CD4-positive, CD25-positive, alpha-beta regulatory T cell (primary cell): ENCODE measurements at regions not wholly inside any gene's neighbourhood (a gene's known extent, or its start where the extent isn't known, plus 50 kb on each side); places are given as distances from the start of the nearest gene placed in this dataset.
A peak's percentile ranks its signal among the peaks of the same experiment; 100 is the strongest.

Source experiments
- ATAC-seq, 2 donors: fragments of 150-1000 bp; cut with Tn5 transposase; one replicate each; pipeline ENCODE4 v1.10.0; 2021; ENCODE audit warnings: low read depth in 2 of 2, moderate number of reproducible peaks in 2 of 2, moderate library complexity in 1 of 2
- DNase-seq, 3 donors: peaks; one replicate each; pipeline versions ENCODE4 v3.0.0 to v3.0.0-alpha.2; 2012 to 2022; ENCODE audit warnings: mixed read lengths in 1 of 3
- H3K27ac ChIP-seq: one replicate; pipeline ENCODE4 v1.7.0; 2013; ENCODE audit warnings: mild to moderate bottlenecking, low read length; ENCODE audit not compliant: insufficient read depth, poor library complexity, severe bottlenecking
- H3K27me3 ChIP-seq: one replicate; pipeline ENCODE4 v1.7.0; 2013; ENCODE audit warnings: low read length; ENCODE audit not compliant: control insufficient read depth, insufficient read depth
- H3K36me3 ChIP-seq: one replicate; pipeline ENCODE4 v1.7.0; 2013; ENCODE audit warnings: mild to moderate bottlenecking, low read length, moderate library complexity; ENCODE audit not compliant: control insufficient read depth, insufficient read depth
- H3K4me1 ChIP-seq: 2 replicates; pipeline ENCODE4 v1.7.0; 2013; ENCODE audit warnings: mild to moderate bottlenecking, low read length; ENCODE audit not compliant: insufficient read depth, control insufficient read depth, poor library complexity, severe bottlenecking
- H3K4me3 ChIP-seq: one replicate; pipeline ENCODE4 v1.7.0; 2013; ENCODE audit warnings: low read depth, mild to moderate bottlenecking, low read length, moderate library complexity
- H3K9me3 ChIP-seq, 2 experiments: 1 replicate in 1 of 2; 2 replicates in 1 of 2; pipeline ENCODE4 v1.7.0; 2013; ENCODE audit warnings: low read length in 2 of 2, mild to moderate bottlenecking in 1 of 2, moderate library complexity in 1 of 2; ENCODE audit not compliant: control insufficient read depth in 2 of 2
- H3K27ac Mint-ChIP-seq, 3 donors: one replicate each; pipeline ENCODE4 v1.8.0; 2020 to 2022; ENCODE audit warnings: mild to moderate bottlenecking in 3 of 3, mixed read lengths in 3 of 3, moderate library complexity in 2 of 3
- H3K27me3 Mint-ChIP-seq: one replicate; pipeline ENCODE4 v1.8.0; 2022; ENCODE audit warnings: mild to moderate bottlenecking, mixed read lengths
- H3K36me3 Mint-ChIP-seq: one replicate; pipeline ENCODE4 v1.8.0; 2020; ENCODE audit warnings: mixed read lengths
- H3K4me1 Mint-ChIP-seq, 4 donors: one replicate each; pipeline ENCODE4 v1.8.0; 2020 to 2022; ENCODE audit warnings: mixed read lengths in 4 of 4, mild to moderate bottlenecking in 1 of 4
- H3K4me3 Mint-ChIP-seq, 4 donors: one replicate each; pipeline ENCODE4 v1.8.0; 2020 to 2022; ENCODE audit warnings: mild to moderate bottlenecking in 4 of 4, mixed read lengths in 4 of 4, moderate library complexity in 3 of 4
- H3K9me3 Mint-ChIP-seq, 7 donors: one replicate each; pipeline ENCODE4 v1.8.0; 2020 to 2022; ENCODE audit warnings: mixed read lengths in 7 of 7, mild to moderate bottlenecking in 3 of 7, moderate library complexity in 2 of 7

DNA sequence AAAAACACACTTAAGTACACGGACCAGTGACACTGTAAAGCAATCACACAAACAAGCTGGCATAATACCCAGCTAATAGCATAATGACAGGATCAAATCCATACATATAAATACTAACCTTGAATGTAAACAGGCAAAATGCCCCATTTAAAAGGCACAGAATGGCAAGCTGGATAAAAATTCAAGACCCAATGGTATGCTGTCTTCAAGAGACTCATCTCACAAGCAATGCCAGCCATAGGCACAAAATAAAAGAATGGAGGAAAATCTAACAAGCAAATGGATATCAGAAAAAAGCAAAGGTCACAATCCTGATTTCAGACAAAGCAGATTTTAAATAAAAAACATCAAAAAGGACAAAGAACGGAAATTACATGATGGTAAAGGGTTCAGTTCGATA lies 79.1 kb upstream of the PTGFR start:
- Histone ChIP-seq H3K27ac (no peak overlapping the region), H3K36me3 (no peaks in the 10 kb centered on the region), H3K27me3 (no peaks in the 10 kb centered on the region), H3K4me3 (no peak overlapping the region), H3K4me1 (no peaks in the 10 kb centered on the region), H3K9me3 (no peaks in the 10 kb centered on the region)
- H3K36me3 Mint-ChIP-seq: no peaks in the 10 kb centered on the region
- H3K27ac Mint-ChIP-seq: no peak overlapping the region
- DNase-seq: no peak
- H3K4me1 Mint-ChIP-seq: no peaks in the 10 kb centered on the region
- H3K27me3 Mint-ChIP-seq: peaks cover 4% of the 10 kb centered on the region
- H3K9me3 Mint-ChIP-seq: peaks cover 0 to 4% (median 0%) of the 10 kb centered on the region in 7 donors
- H3K4me3 Mint-ChIP-seq: no peak overlapping the region
- ATAC-seq: no peak

DNA sequence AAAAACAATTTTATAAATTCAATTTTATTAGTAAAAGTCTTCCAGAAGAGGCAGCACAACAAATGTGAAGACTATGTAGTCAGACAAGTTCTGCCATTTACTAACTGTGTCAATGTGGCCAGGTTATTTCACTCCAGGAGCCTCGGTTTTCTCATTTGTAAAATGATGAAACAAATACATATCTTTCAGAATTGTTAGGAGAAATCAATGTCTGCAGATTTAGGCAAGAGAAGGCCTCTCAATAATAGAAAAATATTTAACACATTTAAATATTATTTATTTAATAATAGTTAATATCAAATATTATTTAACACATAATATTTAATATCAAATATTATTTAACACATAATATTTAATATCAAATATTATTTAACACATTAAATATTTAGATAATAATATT lies 75.6 kb upstream of the PTGFR start:
- Histone ChIP-seq H3K27ac (no peak overlapping the region), H3K27me3 (no peaks in the 10 kb centered on the region), H3K9me3 (no peaks in the 10 kb centered on the region), H3K36me3 (no peaks in the 10 kb centered on the region), H3K4me3 (no peak overlapping the region), H3K4me1 (no peaks in the 10 kb centered on the region)
- Mint-ChIP-seq H3K27ac (no peak overlapping the region), H3K9me3 (peaks cover 0 to 4% (median 0%) of the 10 kb centered on the region in 7 donors), H3K27me3 (peaks cover 4% of the 10 kb centered on the region), H3K36me3 (no peaks in the 10 kb centered on the region), H3K4me3 (no peak overlapping the region), H3K4me1 (no peaks in the 10 kb centered on the region)
- DNase-seq (no peak), ATAC-seq (no peak)

DNA sequence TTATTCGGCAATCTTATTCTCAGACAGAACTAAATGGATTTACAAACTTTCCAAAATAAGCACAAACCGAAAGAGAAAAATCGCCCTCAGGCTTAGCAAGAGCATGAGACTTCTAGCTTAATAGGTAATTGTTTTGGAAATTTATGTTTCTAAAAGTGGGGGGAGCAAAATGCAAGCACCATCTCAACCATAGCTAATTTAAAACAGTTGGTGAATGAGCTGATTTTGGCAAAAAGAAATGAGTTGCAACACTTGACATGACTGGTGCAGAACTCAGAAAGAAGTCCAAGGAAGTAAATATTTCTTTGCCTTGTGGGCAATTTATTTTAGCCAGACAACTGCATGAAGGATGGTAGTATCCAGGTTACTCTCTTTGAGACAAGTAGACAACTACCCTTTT lies 71.5 kb upstream of the PTGFR start:
- no peak for ATAC-seq

DNA sequence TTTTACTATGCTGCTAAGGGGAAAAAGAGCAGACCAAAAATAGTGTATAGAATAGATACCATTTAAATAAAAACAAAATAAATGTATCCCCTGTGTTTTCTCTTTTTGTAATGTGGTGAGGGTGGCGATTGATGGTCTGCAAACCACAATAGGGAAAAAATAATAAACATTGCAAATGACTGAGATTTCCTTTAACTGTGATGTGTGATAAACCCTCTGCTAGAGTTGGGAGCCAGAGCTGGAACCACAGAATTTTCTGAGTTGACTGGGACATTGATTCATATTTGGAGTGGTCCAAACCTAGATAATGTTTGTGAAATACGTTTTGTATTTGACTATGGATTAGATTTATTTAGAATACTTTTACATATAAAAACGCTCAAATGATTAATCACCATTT lies 70.6 kb upstream of the PTGFR start:
- H3K27ac Mint-ChIP-seq: no peak overlapping the region
- no peaks in the 10 kb centered on the region for H3K36me3 Mint-ChIP-seq
- H3K9me3 Mint-ChIP-seq: peaks cover 0 to 2% (median 0%) of the 10 kb centered on the region in 7 donors
- no peak for DNase-seq
- H3K4me1 Mint-ChIP-seq: no peaks in the 10 kb centered on the region
- no peaks in the 10 kb centered on the region for H3K36me3 ChIP-seq
- H3K27me3 Mint-ChIP-seq: no peaks in the 10 kb centered on the region
- H3K27me3 ChIP-seq: no peaks in the 10 kb centered on the region
- H3K4me3 ChIP-seq: no peak overlapping the region
- ATAC-seq: no peak
- H3K4me1 ChIP-seq: no peaks in the 10 kb centered on the region
- H3K4me3 Mint-ChIP-seq: no peak overlapping the region
- no peak overlapping the region for H3K27ac ChIP-seq
- H3K9me3 ChIP-seq: no peaks in the 10 kb centered on the region

More for the DNA sequence above, 71.5 kb upstream of the PTGFR start:
- Histone ChIP-seq H3K27ac (no peak overlapping the region), H3K27me3 (no peaks in the 10 kb centered on the region), H3K36me3 (no peaks in the 10 kb centered on the region), H3K4me3 (no peak overlapping the region), H3K9me3 (no peaks in the 10 kb centered on the region), H3K4me1 (no peaks in the 10 kb centered on the region)
- H3K36me3 Mint-ChIP-seq: no peaks in the 10 kb centered on the region
- no peak overlapping the region for H3K4me3 Mint-ChIP-seq
- no peak for DNase-seq
- H3K27ac Mint-ChIP-seq: peak overlapping the region in 1 of 3 donors; percentile 20
- H3K27me3 Mint-ChIP-seq: no peaks in the 10 kb centered on the region
- no peaks in the 10 kb centered on the region for H3K9me3 Mint-ChIP-seq
- H3K4me1 Mint-ChIP-seq: no peaks in the 10 kb centered on the region

DNA sequence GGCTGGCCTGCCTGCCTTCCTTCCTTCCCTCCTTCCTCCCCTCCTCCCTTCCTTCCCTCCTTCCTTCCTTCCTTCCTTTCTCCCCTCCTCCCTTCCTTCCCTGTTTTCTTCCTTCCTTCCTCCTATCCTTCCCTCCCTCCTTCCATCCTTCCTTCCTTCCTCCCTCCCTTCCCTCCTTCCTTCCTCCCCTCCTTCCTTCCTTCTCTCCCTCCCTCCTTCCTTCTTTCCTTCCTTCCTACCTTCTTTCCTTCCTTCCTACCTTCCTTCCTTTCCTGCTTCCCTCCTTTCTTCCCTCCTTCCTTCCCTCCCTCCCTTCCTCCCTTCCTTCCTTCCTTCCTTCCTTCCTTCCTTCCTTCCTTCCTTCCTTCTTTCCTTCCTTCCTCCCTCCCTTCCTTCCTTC lies 70.1 kb upstream of the PTGFR start:
- no peaks in the 10 kb centered on the region for H3K4me1 ChIP-seq
- no peak overlapping the region for H3K4me3 ChIP-seq
- Mint-ChIP-seq H3K4me3 (no peak overlapping the region), H3K9me3 (peaks cover 0 to 2% (median 0%) of the 10 kb centered on the region in 7 donors), H3K27ac (peak overlapping the region in 1 of 3 donors; percentile 65), H3K36me3 (no peaks in the 10 kb centered on the region), H3K4me1 (no peaks in the 10 kb centered on the region), H3K27me3 (no peaks in the 10 kb centered on the region)
- DNase-seq (no peak), ATAC-seq (no peak)
- no peaks in the 10 kb centered on the region for H3K9me3 ChIP-seq
- H3K27me3 ChIP-seq: no peaks in the 10 kb centered on the region
- no peaks in the 10 kb centered on the region for H3K36me3 ChIP-seq
- no peak overlapping the region for H3K27ac ChIP-seq

DNA sequence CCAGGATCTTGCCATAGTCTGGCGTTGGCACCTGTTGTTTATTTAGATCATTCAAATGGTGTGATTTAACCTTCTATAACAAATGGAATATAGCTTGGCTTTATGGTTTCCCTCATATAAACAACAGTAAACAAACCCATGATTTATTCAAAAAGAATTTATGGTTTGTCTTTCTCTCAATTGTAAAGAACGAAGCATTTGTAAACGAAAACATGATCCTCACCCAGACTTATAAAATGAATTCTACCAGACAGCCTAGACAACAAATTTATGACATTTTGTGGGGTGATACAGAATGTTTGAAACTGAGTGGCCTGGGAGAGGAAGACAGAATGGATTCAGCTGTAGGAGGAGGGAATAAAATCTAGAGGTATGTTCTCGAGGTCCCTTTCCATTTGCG lies 66.1 kb upstream of the PTGFR start:
- H3K4me1 Mint-ChIP-seq: no peaks in the 10 kb centered on the region
- Histone ChIP-seq H3K4me1 (no peaks in the 10 kb centered on the region), H3K36me3 (no peaks in the 10 kb centered on the region), H3K4me3 (no peak overlapping the region), H3K27ac (no peak overlapping the region), H3K9me3 (no peaks in the 10 kb centered on the region), H3K27me3 (no peaks in the 10 kb centered on the region)
- H3K36me3 Mint-ChIP-seq: no peaks in the 10 kb centered on the region
- H3K4me3 Mint-ChIP-seq: no peak overlapping the region
- ATAC-seq (no peak), DNase-seq (no peak)
- peaks cover 0 to 5% (median 0%) of the 10 kb centered on the region in 7 donors for H3K9me3 Mint-ChIP-seq
- no peaks in the 10 kb centered on the region for H3K27me3 Mint-ChIP-seq
- no peak overlapping the region for H3K27ac Mint-ChIP-seq

DNA sequence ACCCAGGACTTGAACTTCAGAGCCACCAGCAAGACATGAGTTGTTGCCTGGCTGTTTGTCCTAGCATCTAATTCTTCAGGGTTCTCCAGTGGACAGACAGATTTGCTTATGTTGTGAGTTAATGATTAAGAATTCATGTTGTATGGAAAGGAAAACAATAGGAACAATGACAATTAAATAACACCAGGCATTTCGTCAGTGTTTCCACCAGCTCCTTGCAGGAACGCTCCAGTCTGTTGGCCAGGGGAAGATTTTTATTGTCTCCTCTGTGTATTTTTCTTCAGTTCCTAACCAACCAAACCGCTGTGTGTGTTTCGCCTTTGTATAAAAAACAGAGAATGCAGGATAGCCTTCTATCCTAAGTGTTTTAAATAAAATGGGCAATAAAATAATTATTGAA lies 64.4 kb upstream of the PTGFR start:
- no peak for ATAC-seq
- no peak for DNase-seq
- Mint-ChIP-seq H3K27ac (no peak overlapping the region), H3K4me3 (no peak overlapping the region), H3K9me3 (peaks cover 0 to 5% (median 0%) of the 10 kb centered on the region in 7 donors), H3K4me1 (no peaks in the 10 kb centered on the region), H3K36me3 (no peaks in the 10 kb centered on the region), H3K27me3 (no peaks in the 10 kb centered on the region)
- Histone ChIP-seq H3K9me3 (no peaks in the 10 kb centered on the region), H3K4me3 (no peak overlapping the region), H3K27ac (no peak overlapping the region), H3K36me3 (no peaks in the 10 kb centered on the region), H3K27me3 (no peaks in the 10 kb centered on the region), H3K4me1 (no peaks in the 10 kb centered on the region)

DNA sequence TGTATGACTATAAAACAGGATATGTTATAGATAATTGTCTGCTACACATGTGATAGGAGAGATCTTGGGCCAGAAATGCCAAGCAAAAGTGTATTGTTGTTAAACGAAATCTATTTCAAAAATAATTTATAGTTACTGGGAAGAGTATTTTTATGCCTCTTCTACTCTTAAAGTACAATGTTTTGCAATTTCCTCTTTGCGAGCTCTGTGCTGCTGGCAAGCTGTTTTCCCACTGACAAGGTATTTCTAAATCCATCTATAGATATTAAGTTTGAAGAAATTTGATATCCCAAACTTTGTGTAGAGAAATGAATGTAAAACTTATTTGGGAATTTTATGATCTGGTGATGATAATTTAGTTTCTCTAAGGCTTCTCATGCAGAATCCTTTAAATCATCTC lies 63.3 kb upstream of the PTGFR start:
- H3K27ac Mint-ChIP-seq: no peak overlapping the region

More for the DNA sequence above, 63.3 kb upstream of the PTGFR start:
- H3K36me3 ChIP-seq: no peaks in the 10 kb centered on the region
- H3K9me3 Mint-ChIP-seq: peaks cover 0 to 5% (median 2%) of the 10 kb centered on the region in 7 donors
- H3K4me1 ChIP-seq: no peaks in the 10 kb centered on the region
- no peak overlapping the region for H3K4me3 ChIP-seq
- no peak overlapping the region for H3K4me3 Mint-ChIP-seq
- no peaks in the 10 kb centered on the region for H3K27me3 ChIP-seq
- ATAC-seq: no peak
- peaks cover 0 to 2% (median 0%) of the 10 kb centered on the region in 4 donors for H3K4me1 Mint-ChIP-seq
- no peaks in the 10 kb centered on the region for H3K9me3 ChIP-seq
- no peaks in the 10 kb centered on the region for H3K27me3 Mint-ChIP-seq
- H3K36me3 Mint-ChIP-seq: no peaks in the 10 kb centered on the region
- no peak overlapping the region for H3K27ac ChIP-seq
- DNase-seq: no peak
